GM23248 (cell line): ENCODE measurements at regions not wholly inside any gene's neighbourhood (a gene's known extent, or its start where the extent isn't known, plus 50 kb on each side); places are given as distances from the start of the nearest gene placed in this dataset.

Experiments used
- DNase-seq: peaks from one replicate; pipeline ENCODE4 v3.0.0-alpha.2; 2015
- H2AFZ ChIP-seq: fragments of 200-600 bp; sonication (generic); 2 replicates; pipeline ENCODE4 v1.6.1; 2016; ENCODE audit warnings: antibody characterized with exemption
- H3F3A ChIP-seq: fragments of 200-600 bp; sonication (generic); 2 replicates; pipeline ENCODE4 v1.6.1; 2016; ENCODE audit warnings: mild to moderate bottlenecking, antibody characterized with exemption, mixed run types; ENCODE audit not compliant: insufficient read depth
- H3K27ac ChIP-seq: fragments of 200-600 bp; sonication (generic); 2 replicates; pipeline ENCODE4 v1.5.1; 2016; ENCODE audit warnings: mild to moderate bottlenecking
- H3K27me3 ChIP-seq: fragments of 200-600 bp; sonication (generic); replicated peaks from 2 replicates; pipeline ENCODE4 v1.6.1; 2016; ENCODE audit warnings: mild to moderate bottlenecking; ENCODE audit not compliant: insufficient read depth
- H3K36me3 ChIP-seq: fragments of 200-600 bp; sonication (generic); 2 replicates; pipeline ENCODE4 v1.6.1; 2016; ENCODE audit warnings: low read depth, mild to moderate bottlenecking
- H3K4me1 ChIP-seq: fragments of 200-600 bp; sonication (generic); 2 replicates; pipeline ENCODE4 v1.6.1; 2016; ENCODE audit warnings: mild to moderate bottlenecking; ENCODE audit not compliant: insufficient read depth
- H3K4me2 ChIP-seq: fragments of 200-600 bp; sonication (generic); one replicate; pipeline ENCODE4 v1.6.1; 2016; ENCODE audit warnings: mild to moderate bottlenecking; ENCODE audit not compliant: unreplicated experiment
- H3K4me3 ChIP-seq: fragments of 200-600 bp; sonication (generic); 2 replicates; pipeline ENCODE4 v1.5.1; 2016; ENCODE audit warnings: mild to moderate bottlenecking
- H3K79me2 ChIP-seq: fragments of 200-600 bp; sonication (generic); 2 replicates; pipeline ENCODE4 v1.6.1; 2016; ENCODE audit warnings: mild to moderate bottlenecking; ENCODE audit not compliant: insufficient read depth
- H3K9ac ChIP-seq: fragments of 200-600 bp; sonication (generic); 2 replicates; pipeline ENCODE4 v1.6.1; 2016; ENCODE audit warnings: mild to moderate bottlenecking
- H3K9me2 ChIP-seq: fragments of 200-600 bp; sonication (generic); 2 replicates; pipeline ENCODE4 v1.6.1; 2016; ENCODE audit warnings: mixed run types, mild to moderate bottlenecking, moderate library complexity; ENCODE audit not compliant: insufficient read depth
- H3K9me3 ChIP-seq: fragments of 200-600 bp; sonication (generic); one replicate; pipeline ENCODE4 v1.6.1; 2017; ENCODE audit warnings: low read depth
- H4K20me1 ChIP-seq: fragments of 200-600 bp; sonication (generic); 2 replicates; pipeline ENCODE4 v1.6.0; 2016; ENCODE audit not compliant: insufficient read depth
- EZH2 ChIP-seq: fragments of 200-600 bp; sonication (generic); IDR thresholded peaks from 2 replicates; pipeline ENCODE4 v1.6.1; 2018; ENCODE audit warnings: antibody characterized with exemption, mild to moderate bottlenecking; ENCODE audit not compliant: insufficient read depth, poor library complexity, severe bottlenecking
- EZH2phosphoT487 ChIP-seq: fragments of 200-600 bp; sonication (generic); IDR thresholded peaks from 2 replicates; pipeline ENCODE4 v1.6.1; 2018; ENCODE audit warnings: antibody characterized with exemption, moderate library complexity, mild to moderate bottlenecking, low read depth; ENCODE audit not compliant: insufficient read depth
- WGBS, 2 experiments: methylation state at CpG; one replicate each; pipeline ENCODE4 v1.1.6; 2015 to 2017; ENCODE audit warnings: low lambda C conversion rate in 2 of 2, low coverage in 1 of 2; ENCODE audit errors: missing lambda C conversion rate in 2 of 2; 5-methylcytosine and 5-hydroxymethylcytosine counted together
- in situ Hi-C: fragments of 300-500 bp; cut with MboI; formaldehyde crosslinking; loops from 2 replicates; pipeline ENCODE4 v1.15.0; 2020

- Histone ChIP-seq H2AFZ (no peak overlapping the region), H3K9me2 (no peaks in the 10 kb centered on the region), H3K79me2 (no peaks in the 10 kb centered on the region), H3K4me2 (no peak overlapping the region), H3K27me3 (peaks cover 12% of the 10 kb centered on the region; the same call in 1 of the 2 replicates), H3K36me3 (no peaks in the 10 kb centered on the region), H3K9ac (no peak overlapping the region), H3K4me3 (no peak overlapping the region), H3K4me1 (no peaks in the 10 kb centered on the region), H3K27ac (no peak overlapping the region), H4K20me1 (no peaks in the 10 kb centered on the region), H3K9me3 (no peaks in the 10 kb centered on the region), H3F3A (no peaks in the 10 kb centered on the region)
- 5 to 14% methylated on average over 2 of the region's 2 CpGs for WGBS, 2 experiments
- in situ Hi-C loops, result no loop called here
- TF ChIP-seq EZH2, result no peak
- TF ChIP-seq EZH2phosphoT487, result no peak
- no peak for DNase-seq
Observed at GRCh38 chr10:111887266-111887665, 296.3 kb downstream of the GPAM start.

GRCh38 chr10:111890046-111890445 is 293.5 kb downstream of the GPAM start:
- Histone ChIP-seq H3K79me2 (no peaks in the 10 kb centered on the region), H4K20me1 (no peaks in the 10 kb centered on the region), H3K4me2 (no peak overlapping the region), H3K9me2 (no peaks in the 10 kb centered on the region), H3K36me3 (no peaks in the 10 kb centered on the region), H2AFZ (no peak overlapping the region), H3K27me3 (0 out of 2 replicates have a peak, but pooled peaks cover 12% of the 10 kb centered on the region), H3K4me3 (no peak overlapping the region), H3K27ac (no peak overlapping the region), H3K4me1 (no peaks in the 10 kb centered on the region), H3F3A (no peaks in the 10 kb centered on the region), H3K9me3 (no peaks in the 10 kb centered on the region), H3K9ac (no peak overlapping the region)
- DNase-seq, result no peak
- TF ChIP-seq EZH2phosphoT487 (no peak), EZH2 (no peak)
- 18 to 21% methylated on average over 3 of the region's 3 CpGs for WGBS, 2 experiments
- in situ Hi-C loops, result no loop called here

- Histone ChIP-seq H3K4me1 (no peaks in the 10 kb centered on the region), H3K27me3 (peaks cover 15% of the 10 kb centered on the region; the same call in 1 of the 2 replicates), H3F3A (no peaks in the 10 kb centered on the region), H3K36me3 (no peaks in the 10 kb centered on the region), H4K20me1 (no peaks in the 10 kb centered on the region), H3K4me3 (no peak overlapping the region), H3K9me2 (no peaks in the 10 kb centered on the region), H3K9ac (no peak overlapping the region), H3K27ac (no peak overlapping the region), H2AFZ (no peak overlapping the region), H3K9me3 (no peaks in the 10 kb centered on the region), H3K79me2 (no peaks in the 10 kb centered on the region), H3K4me2 (no peak overlapping the region)
- 26 to 35% methylated on average over 4 of the region's 4 CpGs for WGBS, 2 experiments
- TF ChIP-seq EZH2 (no peak), EZH2phosphoT487 (no peak)
- in situ Hi-C loops, result no loop called here
- no peak for DNase-seq
Observed at GRCh38 chr10:111916011-111916410, 267.6 kb downstream of the GPAM start.

GRCh38 chr10:111921821-111922220 is 261.7 kb downstream of the GPAM start:
- no peaks in the 10 kb centered on the region for H3K9me2 ChIP-seq
- no peak overlapping the region for H3K4me3 ChIP-seq
- H3K9me3 ChIP-seq, result no peaks in the 10 kb centered on the region
- TF ChIP-seq EZH2phosphoT487 (no peak), EZH2 (no peak)
- H3K9ac ChIP-seq, result no peak overlapping the region
- DNase-seq, result no peak
- no peaks in the 10 kb centered on the region for H3F3A ChIP-seq
- H4K20me1 ChIP-seq, result no peaks in the 10 kb centered on the region
- no peak overlapping the region for H2AFZ ChIP-seq
- no peaks in the 10 kb centered on the region for H3K79me2 ChIP-seq
- no peak overlapping the region for H3K27ac ChIP-seq
- no peaks in the 10 kb centered on the region for H3K4me1 ChIP-seq
- no peaks in the 10 kb centered on the region for H3K36me3 ChIP-seq
- no peak overlapping the region for H3K4me2 ChIP-seq
- H3K27me3 ChIP-seq, result no peaks in the 10 kb centered on the region
- in situ Hi-C loops, result no loop called here
- WGBS, 2 experiments, result 68 to 75% methylated on average over 2 of the region's 2 CpGs

- Histone ChIP-seq H3K9me2 (no peaks in the 10 kb centered on the region), H3K36me3 (no peaks in the 10 kb centered on the region), H3K4me3 (no peak overlapping the region), H3K4me1 (no peaks in the 10 kb centered on the region), H3F3A (no peaks in the 10 kb centered on the region), H4K20me1 (no peaks in the 10 kb centered on the region), H3K9ac (no peak overlapping the region), H3K27ac (no peak overlapping the region), H2AFZ (no peak overlapping the region), H3K79me2 (no peaks in the 10 kb centered on the region), H3K27me3 (no peaks in the 10 kb centered on the region), H3K4me2 (no peak overlapping the region), H3K9me3 (no peaks in the 10 kb centered on the region)
- no peak for TF ChIP-seq EZH2phosphoT487
- no peak for TF ChIP-seq EZH2
- DNase-seq, result no peak
- in situ Hi-C loops, result no loop called here
- 7 to 9% methylated on average over 1 of the region's 1 CpG for WGBS, 2 experiments
Observed at GRCh38 chr10:111923032-111923431, 260.5 kb downstream of the GPAM start.
